ENCODE measurements at regions not wholly inside any gene's neighbourhood (a gene's known extent, or its start where the extent isn't known, plus 50 kb on each side); places are given as distances from the start of the nearest gene placed in this dataset.

GRCh38 chr4:114311787-114312186 is 286.8 kb upstream of the UGT8 start:
- TF ChIP-seq CTCF (IDR thresholded peaks at IDR 0.05), result no peak
- TF ChIP-seq EP300 (IDR thresholded peaks at IDR 0.05), result no peak

Measured in ovary (tissue), 3 donors.